Neural cell (in vitro differentiated cells): ENCODE measurements at regions not wholly inside any gene's neighbourhood (a gene's known extent, or its start where the extent isn't known, plus 50 kb on each side); places are given as distances from the start of the nearest gene placed in this dataset.
A peak's percentile ranks its signal among the peaks of the same experiment; 100 is the strongest.

Experiments
- H2AFZ ChIP-seq: fragments of 200-600, 300-800 bp; sonication (generic), shearing (Covaris generic); 2 replicates; pipeline ENCODE4 v1.6.0; 2014; ENCODE audit warnings: low read depth, mild to moderate bottlenecking, antibody characterized with exemption, low read length, moderate library complexity
- H3F3A ChIP-seq: fragments of 200-600 bp; shearing (Covaris generic); 2 replicates; pipeline ENCODE4 v1.6.1; 2016; ENCODE audit warnings: mild to moderate bottlenecking, moderate library complexity, mixed read lengths, antibody characterized with exemption, low read length; ENCODE audit not compliant: insufficient read depth, poor library complexity, severe bottlenecking
- H3K27ac ChIP-seq: fragments of 200-600, 300-800 bp; sonication (generic), shearing (Covaris generic); 2 replicates; pipeline ENCODE4 v1.5.1; 2014; ENCODE audit warnings: mild to moderate bottlenecking, low read length, moderate library complexity
- H3K27me3 ChIP-seq: fragments of 300-800, 200-600 bp; sonication (generic), shearing (Covaris generic); 2 replicates; pipeline ENCODE4 v1.6.0; 2014; ENCODE audit warnings: mild to moderate bottlenecking, low read depth, low read length, moderate library complexity; ENCODE audit not compliant: insufficient read depth
- H3K36me3 ChIP-seq: fragments of 300-800, 200-600 bp; sonication (generic), shearing (Covaris generic); 2 replicates; pipeline ENCODE4 v1.5.1; 2014; ENCODE audit warnings: mild to moderate bottlenecking, antibody characterized with exemption, low read length, moderate library complexity; ENCODE audit not compliant: insufficient read depth
- H3K4me2 ChIP-seq: fragments of 300-800, 200-600 bp; sonication (generic), shearing (Covaris generic); 2 replicates; pipeline ENCODE4 v1.6.0; 2014; ENCODE audit warnings: mild to moderate bottlenecking, low read length
- H3K4me3 ChIP-seq: fragments of 300-800, 200-600 bp; sonication (generic), shearing (Covaris generic); 2 replicates; pipeline ENCODE4 v1.5.1; 2014; ENCODE audit warnings: mild to moderate bottlenecking, low read length, moderate library complexity
- H3K79me2 ChIP-seq: fragments of 200-600 bp; shearing (Covaris generic); replicated peaks from 2 replicates; pipeline ENCODE4 v1.6.0; 2014; ENCODE audit warnings: mild to moderate bottlenecking, low read length, moderate library complexity; ENCODE audit not compliant: insufficient read depth
- H3K9ac ChIP-seq: fragments of 300-800, 200-600 bp; sonication (generic), shearing (Covaris generic); 2 replicates; pipeline ENCODE4 v1.6.1; 2016; ENCODE audit warnings: mild to moderate bottlenecking, low read length, mixed read lengths
- H3K9me2 ChIP-seq: fragments of 200-600 bp; shearing (Covaris generic); 2 replicates; pipeline ENCODE4 v1.6.1; 2016; ENCODE audit warnings: mild to moderate bottlenecking, low read length, mixed read lengths; ENCODE audit not compliant: insufficient read depth
- H3K9me3 ChIP-seq: fragments of 200-600, 300-800 bp; sonication (generic), shearing (Covaris generic); 2 replicates; pipeline ENCODE4 v1.6.1; 2016; ENCODE audit warnings: mild to moderate bottlenecking, mixed run types, low read length, moderate library complexity, mixed read lengths
- H4K20me1 ChIP-seq: fragments of 200-600 bp; shearing (Covaris generic); 2 replicates; pipeline ENCODE4 v1.6.1; 2016; ENCODE audit warnings: mild to moderate bottlenecking, mixed run types; ENCODE audit not compliant: insufficient read depth
- EP300 ChIP-seq: fragments of 450-650 bp; conservative IDR thresholded peaks from 2 replicates; pipeline ENCODE4 v1.6.1; 2014; ENCODE audit warnings: antibody characterized with exemption, mild to moderate bottlenecking, moderate library complexity; ENCODE audit not compliant: poor library complexity, severe bottlenecking
- EZH2 ChIP-seq: fragments of 200-600, 300-800 bp; shearing (Covaris generic), sonication (generic); IDR thresholded peaks from 2 replicates; pipeline ENCODE4 v1.6.1; 2014; ENCODE audit warnings: antibody characterized with exemption, low read length, borderline replicate concordance, mild to moderate bottlenecking; ENCODE audit not compliant: insufficient read depth, poor library complexity, severe bottlenecking
- MXI1 ChIP-seq: fragments of 450-650 bp; conservative IDR thresholded peaks from 2 replicates; pipeline ENCODE4 v1.6.1; 2014; ENCODE audit warnings: antibody characterized with exemption, mild to moderate bottlenecking; ENCODE audit not compliant: poor library complexity, severe bottlenecking
- POLR2AphosphoS5 ChIP-seq: IDR thresholded peaks from 2 replicates; pipeline ENCODE4 v1.6.1; 2012
- RAD21 ChIP-seq: fragments of 450-650 bp; conservative IDR thresholded peaks from 2 replicates; pipeline ENCODE4 v1.6.1; 2014; ENCODE audit warnings: antibody characterized with exemption, mild to moderate bottlenecking, moderate library complexity
- SMC3 ChIP-seq: fragments of 450-650 bp; conservative IDR thresholded peaks from 2 replicates; pipeline ENCODE4 v1.6.1; 2014; ENCODE audit warnings: antibody characterized with exemption, mild to moderate bottlenecking, moderate library complexity; ENCODE audit not compliant: poor library complexity
- TAF1 ChIP-seq: IDR thresholded peaks from 2 replicates; pipeline ENCODE4 v1.6.1; 2012; ENCODE audit warnings: low read depth
- TF ChIP-seq, protein P1 (sequence below): IDR thresholded peaks from 2 replicates; pipeline ENCODE4 v1.6.1; 2012; ENCODE audit warnings: borderline replicate concordance
- TF ChIP-seq, protein P2 (sequence below): fragments of 450-650 bp; IDR thresholded peaks from 2 replicates; pipeline ENCODE4 v1.5.1; 2014; ENCODE audit warnings: antibody characterized with exemption, mild to moderate bottlenecking, moderate library complexity; ENCODE audit not compliant: poor library complexity, severe bottlenecking

DNA sequence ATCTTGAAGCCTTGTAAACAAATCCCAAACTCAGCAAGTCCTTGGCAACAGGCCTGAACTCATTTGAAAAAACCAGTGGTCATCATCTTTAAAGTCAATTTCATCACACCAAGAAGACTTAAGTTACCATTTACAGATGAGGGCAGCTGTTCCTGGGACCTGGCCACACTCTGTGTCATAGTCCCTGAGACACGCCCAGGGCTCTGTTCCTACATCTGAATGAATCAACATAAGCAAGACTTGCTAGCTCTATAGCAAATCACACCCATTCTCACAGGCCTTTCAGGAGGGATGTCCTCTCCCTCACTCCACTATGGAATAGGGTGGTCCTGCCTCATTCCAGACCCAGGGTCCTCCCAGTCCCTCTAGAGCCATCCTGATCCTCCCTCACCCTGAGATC, 142.8 kb downstream of the NSG2 start:
- Histone ChIP-seq H3K9me3 (no peaks in the 10 kb centered on the region), H3F3A (no peaks in the 10 kb centered on the region)

GRCh38 chr5:174189654-174190541, 144.4 kb downstream of the NSG2 start:
- H3F3A ChIP-seq = no peaks in the 10 kb centered on the region
- H4K20me1 ChIP-seq = no peaks in the 10 kb centered on the region
- H3K36me3 ChIP-seq = no peaks in the 10 kb centered on the region
- no peak overlapping the region for H3K4me2 ChIP-seq
- no peaks in the 10 kb centered on the region for H3K9me3 ChIP-seq
- no peak overlapping the region for H2AFZ ChIP-seq
- H3K27ac ChIP-seq = peak overlapping the region; percentile 39
- H3K27me3 ChIP-seq = no peaks in the 10 kb centered on the region
- no peaks in the 10 kb centered on the region for H3K9me2 ChIP-seq
- H3K9ac ChIP-seq = no peak overlapping the region
- H3K79me2 ChIP-seq = no peaks in the 10 kb centered on the region
- TF ChIP-seq POLR2AphosphoS5 = peak; percentile 41
- TF ChIP-seq, protein P1, sequence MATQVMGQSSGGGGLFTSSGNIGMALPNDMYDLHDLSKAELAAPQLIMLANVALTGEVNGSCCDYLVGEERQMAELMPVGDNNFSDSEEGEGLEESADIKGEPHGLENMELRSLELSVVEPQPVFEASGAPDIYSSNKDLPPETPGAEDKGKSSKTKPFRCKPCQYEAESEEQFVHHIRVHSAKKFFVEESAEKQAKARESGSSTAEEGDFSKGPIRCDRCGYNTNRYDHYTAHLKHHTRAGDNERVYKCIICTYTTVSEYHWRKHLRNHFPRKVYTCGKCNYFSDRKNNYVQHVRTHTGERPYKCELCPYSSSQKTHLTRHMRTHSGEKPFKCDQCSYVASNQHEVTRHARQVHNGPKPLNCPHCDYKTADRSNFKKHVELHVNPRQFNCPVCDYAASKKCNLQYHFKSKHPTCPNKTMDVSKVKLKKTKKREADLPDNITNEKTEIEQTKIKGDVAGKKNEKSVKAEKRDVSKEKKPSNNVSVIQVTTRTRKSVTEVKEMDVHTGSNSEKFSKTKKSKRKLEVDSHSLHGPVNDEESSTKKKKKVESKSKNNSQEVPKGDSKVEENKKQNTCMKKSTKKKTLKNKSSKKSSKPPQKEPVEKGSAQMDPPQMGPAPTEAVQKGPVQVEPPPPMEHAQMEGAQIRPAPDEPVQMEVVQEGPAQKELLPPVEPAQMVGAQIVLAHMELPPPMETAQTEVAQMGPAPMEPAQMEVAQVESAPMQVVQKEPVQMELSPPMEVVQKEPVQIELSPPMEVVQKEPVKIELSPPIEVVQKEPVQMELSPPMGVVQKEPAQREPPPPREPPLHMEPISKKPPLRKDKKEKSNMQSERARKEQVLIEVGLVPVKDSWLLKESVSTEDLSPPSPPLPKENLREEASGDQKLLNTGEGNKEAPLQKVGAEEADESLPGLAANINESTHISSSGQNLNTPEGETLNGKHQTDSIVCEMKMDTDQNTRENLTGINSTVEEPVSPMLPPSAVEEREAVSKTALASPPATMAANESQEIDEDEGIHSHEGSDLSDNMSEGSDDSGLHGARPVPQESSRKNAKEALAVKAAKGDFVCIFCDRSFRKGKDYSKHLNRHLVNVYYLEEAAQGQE = no peak
- peak; percentile 38 for TF ChIP-seq EP300
- no peak for TF ChIP-seq SMC3
- no peak overlapping the region for H3K4me3 ChIP-seq

More for the DNA sequence above, 142.8 kb downstream of the NSG2 start:
- Histone ChIP-seq H3K4me2 (no peak overlapping the region), H2AFZ (no peak overlapping the region), H3K4me3 (no peak overlapping the region), H3K9me2 (no peaks in the 10 kb centered on the region), H3K79me2 (no peaks in the 10 kb centered on the region), H3K27me3 (no peaks in the 10 kb centered on the region), H3K27ac (no peak overlapping the region), H3K9ac (no peak overlapping the region), H3K36me3 (no peaks in the 10 kb centered on the region), H4K20me1 (no peaks in the 10 kb centered on the region)
- no peak for TF ChIP-seq SMC3
- TF ChIP-seq, protein P2, sequence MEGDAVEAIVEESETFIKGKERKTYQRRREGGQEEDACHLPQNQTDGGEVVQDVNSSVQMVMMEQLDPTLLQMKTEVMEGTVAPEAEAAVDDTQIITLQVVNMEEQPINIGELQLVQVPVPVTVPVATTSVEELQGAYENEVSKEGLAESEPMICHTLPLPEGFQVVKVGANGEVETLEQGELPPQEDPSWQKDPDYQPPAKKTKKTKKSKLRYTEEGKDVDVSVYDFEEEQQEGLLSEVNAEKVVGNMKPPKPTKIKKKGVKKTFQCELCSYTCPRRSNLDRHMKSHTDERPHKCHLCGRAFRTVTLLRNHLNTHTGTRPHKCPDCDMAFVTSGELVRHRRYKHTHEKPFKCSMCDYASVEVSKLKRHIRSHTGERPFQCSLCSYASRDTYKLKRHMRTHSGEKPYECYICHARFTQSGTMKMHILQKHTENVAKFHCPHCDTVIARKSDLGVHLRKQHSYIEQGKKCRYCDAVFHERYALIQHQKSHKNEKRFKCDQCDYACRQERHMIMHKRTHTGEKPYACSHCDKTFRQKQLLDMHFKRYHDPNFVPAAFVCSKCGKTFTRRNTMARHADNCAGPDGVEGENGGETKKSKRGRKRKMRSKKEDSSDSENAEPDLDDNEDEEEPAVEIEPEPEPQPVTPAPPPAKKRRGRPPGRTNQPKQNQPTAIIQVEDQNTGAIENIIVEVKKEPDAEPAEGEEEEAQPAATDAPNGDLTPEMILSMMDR = no peak
- TF ChIP-seq MXI1 = no peak
- TF ChIP-seq RAD21 = no peak
- no peak for TF ChIP-seq EP300

GRCh38 chr5:174191076-174191475, 145.6 kb downstream of the NSG2 start:
- H3K9me3 ChIP-seq = no peaks in the 10 kb centered on the region
- no peaks in the 10 kb centered on the region for H3K27me3 ChIP-seq
- no peaks in the 10 kb centered on the region for H3K9me2 ChIP-seq
- no peak overlapping the region for H3K4me3 ChIP-seq
- TF ChIP-seq POLR2AphosphoS5 = no peak
- no peak for TF ChIP-seq RAD21
- TF ChIP-seq, protein P1 = no peak
- TF ChIP-seq EP300 = no peak
- no peak for TF ChIP-seq TAF1
- TF ChIP-seq SMC3 = no peak
- no peak for TF ChIP-seq EZH2
- no peak for TF ChIP-seq MXI1
- TF ChIP-seq, protein P2 = no peak
- H3K9ac ChIP-seq = no peak overlapping the region
- H3K27ac ChIP-seq = no peak overlapping the region
- no peaks in the 10 kb centered on the region for H4K20me1 ChIP-seq
- no peaks in the 10 kb centered on the region for H3K79me2 ChIP-seq
- no peaks in the 10 kb centered on the region for H3K36me3 ChIP-seq
- no peak overlapping the region for H2AFZ ChIP-seq
- H3K4me2 ChIP-seq = no peak overlapping the region
- H3F3A ChIP-seq = no peaks in the 10 kb centered on the region
